Adrenal gland (tissue), 9 donors: ENCODE measurements at regions not wholly inside any gene's neighbourhood (a gene's known extent, or its start where the extent isn't known, plus 50 kb on each side); places are given as distances from the start of the nearest gene placed in this dataset.

Experiments used
- DNase-seq, 7 donors: peaks; one replicate each; pipeline ENCODE4 v3.0.0-alpha.2; 2019 to 2020
- H3K27ac ChIP-seq, 5 donors: fragments of 200-600 bp; sonication (generic) in 4 of 5; 1 replicate in 3 of 5; 2 replicates in 2 of 5; pipeline versions ENCODE4 v1.5.1 to v1.8.0; 2016 to 2020; ENCODE audit warnings: mild to moderate bottlenecking in 1 of 5
- H3K27me3 ChIP-seq: fragments of 200-600 bp; 2 replicates; pipeline ENCODE4 v1.8.0; 2021
- H3K36me3 ChIP-seq, 2 donors: fragments of 200-600 bp; replicated peaks in 1 of 2; 1 replicate in 1 of 2; 2 replicates in 1 of 2; pipeline versions ENCODE4 v1.5.1 to v1.8.0; 2018 to 2022
- H3K4me1 ChIP-seq, 2 donors: fragments of 200-600 bp; replicated peaks in 1 of 2; 1 replicate in 1 of 2; 2 replicates in 1 of 2; pipeline versions ENCODE4 v1.5.1 to v1.8.0; 2018 to 2021
- H3K4me3 ChIP-seq, 4 donors: fragments of 200-600 bp; sonication (generic) in 3 of 4; one replicate each; pipeline ENCODE4 v1.5.1; 2016 to 2018
- H3K9me3 ChIP-seq, 3 donors: fragments of 200-600 bp; sonication (generic) in 1 of 3; replicated peaks in 1 of 3; 1 replicate in 2 of 3; 2 replicates in 1 of 3; pipeline versions ENCODE4 v1.5.1 to v1.8.0; 2016 to 2021
- POLR2A ChIP-seq, 2 donors: fragments of 450-650 bp; IDR thresholded peaks; one replicate each; pipeline ENCODE4 v1.6.1; 2017; ENCODE audit warnings: antibody characterized with exemption in 2 of 2, mild to moderate bottlenecking in 2 of 2, moderate library complexity in 1 of 2
- WGBS, 4 donors: extraction: QIAGEN DNeasy Blood & Tissue Kit in 2 of 4; methylation state at CpG; one replicate each; pipeline versions ENCODE4 v1.1.5 to v1.1.7; 2013 to 2017; 5-methylcytosine and 5-hydroxymethylcytosine counted together
- intact Hi-C, 2 donors: fragments of 100-400 bp; cut with DNase I; formaldehyde crosslinking; loops; one replicate each; pipeline versions ENCODE4 v1.14.1 to v1.15.0; 2022 to 2023
- TF ChIP-seq, protein P1 (sequence below), 6 experiments: fragments of 450-650 bp in 4 of 6; fragments of 200-600 bp in 2 of 6; sonication (generic) in 1 of 6; IDR thresholded peaks; 1 replicate in 5 of 6; 2 replicates in 1 of 6; pipeline versions ENCODE4 v1.5.1 to v1.8.0; 2016 to 2021; ENCODE audit warnings: antibody characterized with exemption in 6 of 6, mild to moderate bottlenecking in 2 of 6, moderate library complexity in 1 of 6
- donor health status: healthy with polysubstance abuse.
- donor health status: Bipolar disorder and iron deficiency.
- donor health status: DM: yes; HTN: yes; CAD: no.
- donor health status: DM: no; HTN: no; CAD: no.
- donor health status: DM: no; HTN: no; CAD: no.

DNA sequence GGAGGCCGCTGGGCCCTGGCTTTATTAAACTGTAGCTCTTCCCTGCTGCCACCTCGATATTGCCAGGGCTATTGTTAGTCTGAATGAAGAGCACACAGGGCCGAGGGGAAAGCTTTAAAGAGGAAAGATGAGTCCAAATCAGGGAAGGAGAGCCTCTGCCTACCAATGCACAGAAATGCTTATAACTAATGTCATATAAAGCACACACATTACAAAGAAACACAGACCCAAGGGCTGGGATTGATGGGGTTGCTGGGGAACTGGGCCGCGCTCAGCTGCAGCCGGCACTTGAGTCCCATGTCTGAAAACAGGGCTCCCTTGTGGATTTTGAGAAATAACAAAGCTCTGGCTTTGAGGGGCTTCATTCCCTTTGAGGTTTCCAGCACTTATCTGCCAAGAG is 232.6 kb downstream of the CD83 start:
- Histone ChIP-seq H3K36me3 (no peaks in the 10 kb centered on the region), H3K27me3 (no peaks in the 10 kb centered on the region), H3K9me3 (no peaks in the 10 kb centered on the region), H3K4me3 (no peak overlapping the region), H3K4me1 (peaks cover 0 to 5% of the 10 kb centered on the region in 2 donors), H3K27ac (no peak overlapping the region)
- intact Hi-C loops = no loop called here
- 82 to 97% (median 87%) methylated on average over 4 to 6 of the region's 6 CpGs for WGBS, 4 donors
- TF ChIP-seq POLR2A (IDR thresholded peaks at IDR 0.05) = no peak
- TF ChIP-seq, protein P1, sequence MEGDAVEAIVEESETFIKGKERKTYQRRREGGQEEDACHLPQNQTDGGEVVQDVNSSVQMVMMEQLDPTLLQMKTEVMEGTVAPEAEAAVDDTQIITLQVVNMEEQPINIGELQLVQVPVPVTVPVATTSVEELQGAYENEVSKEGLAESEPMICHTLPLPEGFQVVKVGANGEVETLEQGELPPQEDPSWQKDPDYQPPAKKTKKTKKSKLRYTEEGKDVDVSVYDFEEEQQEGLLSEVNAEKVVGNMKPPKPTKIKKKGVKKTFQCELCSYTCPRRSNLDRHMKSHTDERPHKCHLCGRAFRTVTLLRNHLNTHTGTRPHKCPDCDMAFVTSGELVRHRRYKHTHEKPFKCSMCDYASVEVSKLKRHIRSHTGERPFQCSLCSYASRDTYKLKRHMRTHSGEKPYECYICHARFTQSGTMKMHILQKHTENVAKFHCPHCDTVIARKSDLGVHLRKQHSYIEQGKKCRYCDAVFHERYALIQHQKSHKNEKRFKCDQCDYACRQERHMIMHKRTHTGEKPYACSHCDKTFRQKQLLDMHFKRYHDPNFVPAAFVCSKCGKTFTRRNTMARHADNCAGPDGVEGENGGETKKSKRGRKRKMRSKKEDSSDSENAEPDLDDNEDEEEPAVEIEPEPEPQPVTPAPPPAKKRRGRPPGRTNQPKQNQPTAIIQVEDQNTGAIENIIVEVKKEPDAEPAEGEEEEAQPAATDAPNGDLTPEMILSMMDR (IDR thresholded peaks at IDR 0.05) = no peak
- DNase-seq = no peak

DNA sequence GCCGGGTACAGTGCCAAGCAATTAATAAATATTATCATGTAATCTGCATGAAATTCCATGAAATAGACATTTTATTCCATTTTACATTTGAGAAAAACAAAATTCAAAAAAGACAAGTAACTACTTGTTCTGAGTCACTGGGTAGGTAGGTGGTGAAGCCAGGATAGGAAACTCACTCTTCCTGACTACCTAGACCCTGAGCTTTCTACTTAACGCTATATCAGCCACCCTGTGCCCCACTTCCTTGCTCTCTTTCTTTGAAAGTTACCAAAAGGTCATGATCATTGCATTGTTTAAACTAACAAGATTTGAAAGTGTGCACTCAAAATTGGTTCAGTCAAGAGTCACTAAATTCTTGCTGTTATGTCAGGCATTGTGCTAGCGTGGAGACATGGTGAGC is 235.7 kb downstream of the CD83 start:
- no peak for DNase-seq
- Histone ChIP-seq H3K36me3 (no peaks in the 10 kb centered on the region), H3K4me3 (no peak overlapping the region), H3K4me1 (peaks cover 0 to 9% of the 10 kb centered on the region in 2 donors), H3K27me3 (no peaks in the 10 kb centered on the region), H3K27ac (no peak overlapping the region), H3K9me3 (no peaks in the 10 kb centered on the region)
- no peak for TF ChIP-seq POLR2A (IDR thresholded peaks at IDR 0.05)
- TF ChIP-seq, protein P1 (IDR thresholded peaks at IDR 0.05) = no peak
- intact Hi-C loops = no loop called here
- 76 to 87% (median 79%) methylated on average over 3 of the region's 3 CpGs for WGBS, 4 donors

DNA sequence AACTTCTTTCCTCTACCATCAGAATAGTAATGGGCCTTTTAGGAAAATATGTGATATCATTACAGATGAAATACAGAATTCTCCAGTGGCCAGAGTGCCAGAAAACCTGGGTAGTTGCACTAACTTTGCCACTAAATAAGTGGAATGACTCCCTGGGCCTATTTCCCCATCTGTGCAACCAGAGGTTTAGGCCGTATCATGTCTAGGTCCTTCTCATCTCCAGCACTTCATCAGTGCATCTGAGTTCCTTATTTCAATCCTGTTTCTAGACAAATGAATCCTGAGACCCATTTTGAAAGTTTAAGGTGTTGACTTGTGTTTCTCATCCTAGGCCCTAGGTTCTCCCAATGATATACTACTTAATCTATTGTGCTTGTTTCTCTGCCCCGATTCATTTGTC is 236.2 kb downstream of the CD83 start:
- 92 to 100% (median 96%) methylated on average over 2 of the region's 2 CpGs for WGBS, 4 donors
- DNase-seq = no peak
- Histone ChIP-seq H3K9me3 (no peaks in the 10 kb centered on the region), H3K27me3 (no peaks in the 10 kb centered on the region), H3K36me3 (no peaks in the 10 kb centered on the region), H3K27ac (no peak overlapping the region), H3K4me1 (peaks cover 0 to 9% of the 10 kb centered on the region in 2 donors), H3K4me3 (no peak overlapping the region)
- TF ChIP-seq POLR2A (IDR thresholded peaks at IDR 0.05) = no peak
- TF ChIP-seq, protein P1 (IDR thresholded peaks at IDR 0.05) = no peak
- intact Hi-C loops = no loop called here

DNA sequence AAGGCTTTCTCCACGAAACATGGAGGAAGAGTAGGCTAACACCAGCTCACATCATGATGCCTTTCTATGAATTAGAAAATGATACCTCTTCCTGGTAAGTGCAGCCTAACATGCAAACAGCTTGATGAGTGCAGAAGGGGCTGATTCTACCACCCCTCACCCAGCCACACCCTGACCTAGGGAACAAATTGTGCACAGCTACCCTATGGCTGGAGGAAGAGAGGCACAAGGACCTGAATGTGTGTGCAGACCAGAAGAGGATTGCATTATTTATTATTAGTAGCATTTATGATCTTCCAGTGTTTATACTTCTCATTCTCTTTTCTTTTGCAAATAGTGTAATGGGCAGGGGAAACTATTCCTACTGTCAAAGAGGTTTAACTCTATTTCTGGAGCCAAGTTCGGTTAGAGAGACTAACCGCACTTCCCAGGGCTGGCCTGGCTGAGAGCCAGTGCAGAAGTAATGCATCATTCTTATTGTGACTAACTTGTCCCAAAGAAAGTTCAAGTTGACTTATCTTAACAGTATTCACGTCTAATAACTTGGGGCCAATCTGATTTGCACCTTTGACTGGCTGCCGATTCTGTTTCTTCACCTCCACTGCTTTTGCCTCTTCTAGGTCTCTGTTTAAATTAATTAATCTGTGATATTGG is 237.5 kb downstream of the CD83 start:
- no peak overlapping the region for H3K27ac ChIP-seq
- H3K36me3 ChIP-seq = no peaks in the 10 kb centered on the region
- H3K27me3 ChIP-seq = no peaks in the 10 kb centered on the region
- DNase-seq = peak; percentile 28 to 76 (median 54)
- no peaks in the 10 kb centered on the region for H3K9me3 ChIP-seq
- TF ChIP-seq, protein P1 (IDR thresholded peaks at IDR 0.05) = no peak
- no peak for TF ChIP-seq POLR2A (IDR thresholded peaks at IDR 0.05)
- 23 to 30% (median 28%) methylated on average over 5 of the region's 5 CpGs for WGBS, 4 donors
- intact Hi-C loops = no loop called here
- H3K4me3 ChIP-seq = no peak overlapping the region
- H3K4me1 ChIP-seq = peaks cover 0 to 9% of the 10 kb centered on the region in 2 donors
